ENCODE measurements at regions not wholly inside any gene's neighbourhood (a gene's known extent, or its start where the extent isn't known, plus 50 kb on each side); places are given as distances from the start of the nearest gene placed in this dataset.

GRCh38 chr1:112256411-112256810 lies 139.6 kb upstream of the CTTNBP2NL start:
- Histone ChIP-seq H3K27ac (ENCODE audit: low read depth in 2 of 2, low read length in 2 of 2) (no peak overlapping the region), H3K4me3 (ENCODE audit: low read length in 2 of 2) (no peak overlapping the region), H3K27me3 (ENCODE audit: control insufficient read depth in 2 of 2, insufficient read depth in 2 of 2, low read length in 2 of 2) (no peaks in the 10 kb centered on the region), H3K4me1 (ENCODE audit: control insufficient read depth in 2 of 2, insufficient read depth in 2 of 2, low read length in 2 of 2) (no peaks in the 10 kb centered on the region), H3K9me3 (ENCODE audit: control insufficient read depth in 2 of 2, low read length in 2 of 2) (no peaks in the 10 kb centered on the region), H3K9ac (ENCODE audit: low read depth in 1 of 2, low read length in 2 of 2) (no peak overlapping the region), H3K36me3 (ENCODE audit: control insufficient read depth in 2 of 2, insufficient read depth in 2 of 2, low read length in 2 of 2) (no peaks in the 10 kb centered on the region)

- Histone ChIP-seq H3K36me3 (ENCODE audit: control insufficient read depth in 2 of 2, insufficient read depth in 2 of 2, low read length in 2 of 2) (no peaks in the 10 kb centered on the region), H3K27me3 (ENCODE audit: control insufficient read depth in 2 of 2, insufficient read depth in 2 of 2, low read length in 2 of 2) (no peaks in the 10 kb centered on the region), H3K4me1 (ENCODE audit: control insufficient read depth in 2 of 2, insufficient read depth in 2 of 2, low read length in 2 of 2) (no peaks in the 10 kb centered on the region), H3K9ac (ENCODE audit: low read depth in 1 of 2, low read length in 2 of 2) (no peak overlapping the region), H3K4me3 (ENCODE audit: low read length in 2 of 2) (no peak overlapping the region), H3K9me3 (ENCODE audit: control insufficient read depth in 2 of 2, low read length in 2 of 2) (no peaks in the 10 kb centered on the region), H3K27ac (ENCODE audit: low read depth in 2 of 2, low read length in 2 of 2) (no peak overlapping the region)
These were observed 138.8 kb upstream of the CTTNBP2NL start for GRCh38 chr1:112257043-112257835.

GRCh38 chr1:112260699-112261098 lies 135.3 kb upstream of the CTTNBP2NL start:
- Histone ChIP-seq H3K9me3 (ENCODE audit: control insufficient read depth in 2 of 2, low read length in 2 of 2) (no peaks in the 10 kb centered on the region), H3K4me1 (ENCODE audit: control insufficient read depth in 2 of 2, insufficient read depth in 2 of 2, low read length in 2 of 2) (peaks cover 4 to 11% of the 10 kb centered on the region in 2 donors), H3K9ac (ENCODE audit: low read depth in 1 of 2, low read length in 2 of 2) (no peak overlapping the region), H3K36me3 (ENCODE audit: control insufficient read depth in 2 of 2, insufficient read depth in 2 of 2, low read length in 2 of 2) (no peaks in the 10 kb centered on the region), H3K27ac (ENCODE audit: low read depth in 2 of 2, low read length in 2 of 2) (no peak overlapping the region), H3K4me3 (ENCODE audit: low read length in 2 of 2) (no peak overlapping the region), H3K27me3 (ENCODE audit: control insufficient read depth in 2 of 2, insufficient read depth in 2 of 2, low read length in 2 of 2) (no peaks in the 10 kb centered on the region)

- Histone ChIP-seq H3K9ac (ENCODE audit: low read depth in 1 of 2, low read length in 2 of 2) (no peak overlapping the region), H3K27ac (ENCODE audit: low read depth in 2 of 2, low read length in 2 of 2) (no peak overlapping the region), H3K4me1 (ENCODE audit: control insufficient read depth in 2 of 2, insufficient read depth in 2 of 2, low read length in 2 of 2) (peaks cover 4 to 11% of the 10 kb centered on the region in 2 donors), H3K4me3 (ENCODE audit: low read length in 2 of 2) (no peak overlapping the region), H3K9me3 (ENCODE audit: control insufficient read depth in 2 of 2, low read length in 2 of 2) (no peaks in the 10 kb centered on the region), H3K36me3 (ENCODE audit: control insufficient read depth in 2 of 2, insufficient read depth in 2 of 2, low read length in 2 of 2) (no peaks in the 10 kb centered on the region), H3K27me3 (ENCODE audit: control insufficient read depth in 2 of 2, insufficient read depth in 2 of 2, low read length in 2 of 2) (no peaks in the 10 kb centered on the region)
These were observed 133.7 kb upstream of the CTTNBP2NL start for GRCh38 chr1:112262316-112262715.

- no peak overlapping the region for H3K9ac ChIP-seq (ENCODE audit: low read depth in 1 of 2, low read length in 2 of 2)
- H3K36me3 ChIP-seq (ENCODE audit: control insufficient read depth in 2 of 2, insufficient read depth in 2 of 2, low read length in 2 of 2) = no peaks in the 10 kb centered on the region
- no peaks in the 10 kb centered on the region for H3K27me3 ChIP-seq (ENCODE audit: control insufficient read depth in 2 of 2, insufficient read depth in 2 of 2, low read length in 2 of 2)
- H3K4me3 ChIP-seq (ENCODE audit: low read length in 2 of 2) = no peak overlapping the region
- H3K9me3 ChIP-seq (ENCODE audit: control insufficient read depth in 2 of 2, low read length in 2 of 2) = no peaks in the 10 kb centered on the region
- H3K27ac ChIP-seq (ENCODE audit: low read depth in 2 of 2, low read length in 2 of 2) = no peak overlapping the region
- H3K4me1 ChIP-seq (ENCODE audit: control insufficient read depth in 2 of 2, insufficient read depth in 2 of 2, low read length in 2 of 2) = peaks cover 4 to 11% of the 10 kb centered on the region in 2 donors
These were observed 133.0 kb upstream of the CTTNBP2NL start for GRCh38 chr1:112263042-112263441.

GRCh38 chr1:112263453-112263852 lies 132.6 kb upstream of the CTTNBP2NL start:
- Histone ChIP-seq H3K27me3 (ENCODE audit: control insufficient read depth in 2 of 2, insufficient read depth in 2 of 2, low read length in 2 of 2) (no peaks in the 10 kb centered on the region), H3K36me3 (ENCODE audit: control insufficient read depth in 2 of 2, insufficient read depth in 2 of 2, low read length in 2 of 2) (no peaks in the 10 kb centered on the region), H3K4me1 (ENCODE audit: control insufficient read depth in 2 of 2, insufficient read depth in 2 of 2, low read length in 2 of 2) (peaks cover 4 to 11% of the 10 kb centered on the region in 2 donors), H3K27ac (ENCODE audit: low read depth in 2 of 2, low read length in 2 of 2) (no peak overlapping the region), H3K9ac (ENCODE audit: low read depth in 1 of 2, low read length in 2 of 2) (no peak overlapping the region), H3K4me3 (ENCODE audit: low read length in 2 of 2) (no peak overlapping the region), H3K9me3 (ENCODE audit: control insufficient read depth in 2 of 2, low read length in 2 of 2) (no peaks in the 10 kb centered on the region)

GRCh38 chr1:112264010-112264409 lies 132.0 kb upstream of the CTTNBP2NL start:
- H3K9me3 ChIP-seq (ENCODE audit: control insufficient read depth in 2 of 2, low read length in 2 of 2) = no peaks in the 10 kb centered on the region
- no peaks in the 10 kb centered on the region for H3K27me3 ChIP-seq (ENCODE audit: control insufficient read depth in 2 of 2, insufficient read depth in 2 of 2, low read length in 2 of 2)
- no peak overlapping the region for H3K4me3 ChIP-seq (ENCODE audit: low read length in 2 of 2)
- H3K9ac ChIP-seq (ENCODE audit: low read depth in 1 of 2, low read length in 2 of 2) = no peak overlapping the region
- no peak overlapping the region for H3K27ac ChIP-seq (ENCODE audit: low read depth in 2 of 2, low read length in 2 of 2)
- H3K36me3 ChIP-seq (ENCODE audit: control insufficient read depth in 2 of 2, insufficient read depth in 2 of 2, low read length in 2 of 2) = no peaks in the 10 kb centered on the region
- H3K4me1 ChIP-seq (ENCODE audit: control insufficient read depth in 2 of 2, insufficient read depth in 2 of 2, low read length in 2 of 2) = peaks cover 4 to 11% of the 10 kb centered on the region in 2 donors

- H3K27ac ChIP-seq (ENCODE audit: low read depth in 2 of 2, low read length in 2 of 2) = peak overlapping the region; percentile 10 to 25
- H3K9me3 ChIP-seq (ENCODE audit: control insufficient read depth in 2 of 2, low read length in 2 of 2) = no peaks in the 10 kb centered on the region
- peaks cover 4 to 11% of the 10 kb centered on the region in 2 donors for H3K4me1 ChIP-seq (ENCODE audit: control insufficient read depth in 2 of 2, insufficient read depth in 2 of 2, low read length in 2 of 2)
- no peaks in the 10 kb centered on the region for H3K36me3 ChIP-seq (ENCODE audit: control insufficient read depth in 2 of 2, insufficient read depth in 2 of 2, low read length in 2 of 2)
- H3K27me3 ChIP-seq (ENCODE audit: control insufficient read depth in 2 of 2, insufficient read depth in 2 of 2, low read length in 2 of 2) = no peaks in the 10 kb centered on the region
- H3K9ac ChIP-seq (ENCODE audit: low read depth in 1 of 2, low read length in 2 of 2) = no peak overlapping the region
- H3K4me3 ChIP-seq (ENCODE audit: low read length in 2 of 2) = no peak overlapping the region
These were observed 131.5 kb upstream of the CTTNBP2NL start for GRCh38 chr1:112264553-112264952.

GRCh38 chr1:112265931-112266330 lies 130.1 kb upstream of the CTTNBP2NL start:
- Histone ChIP-seq H3K9me3 (ENCODE audit: control insufficient read depth in 2 of 2, low read length in 2 of 2) (no peaks in the 10 kb centered on the region), H3K9ac (ENCODE audit: low read depth in 1 of 2, low read length in 2 of 2) (no peak overlapping the region), H3K36me3 (ENCODE audit: control insufficient read depth in 2 of 2, insufficient read depth in 2 of 2, low read length in 2 of 2) (no peaks in the 10 kb centered on the region), H3K4me1 (ENCODE audit: control insufficient read depth in 2 of 2, insufficient read depth in 2 of 2, low read length in 2 of 2) (peaks cover 4 to 11% of the 10 kb centered on the region in 2 donors), H3K4me3 (ENCODE audit: low read length in 2 of 2) (no peak overlapping the region), H3K27ac (ENCODE audit: low read depth in 2 of 2, low read length in 2 of 2) (peak overlapping the region in 1 of 2 donors; percentile 25), H3K27me3 (ENCODE audit: control insufficient read depth in 2 of 2, insufficient read depth in 2 of 2, low read length in 2 of 2) (no peaks in the 10 kb centered on the region)

- H3K9me3 ChIP-seq (ENCODE audit: control insufficient read depth in 2 of 2, low read length in 2 of 2) = no peaks in the 10 kb centered on the region
- no peak overlapping the region for H3K27ac ChIP-seq (ENCODE audit: low read depth in 2 of 2, low read length in 2 of 2)
- H3K9ac ChIP-seq (ENCODE audit: low read depth in 1 of 2, low read length in 2 of 2) = no peak overlapping the region
- H3K36me3 ChIP-seq (ENCODE audit: control insufficient read depth in 2 of 2, insufficient read depth in 2 of 2, low read length in 2 of 2) = no peaks in the 10 kb centered on the region
- peaks cover 4 to 11% of the 10 kb centered on the region in 2 donors for H3K4me1 ChIP-seq (ENCODE audit: control insufficient read depth in 2 of 2, insufficient read depth in 2 of 2, low read length in 2 of 2)
- H3K27me3 ChIP-seq (ENCODE audit: control insufficient read depth in 2 of 2, insufficient read depth in 2 of 2, low read length in 2 of 2) = no peaks in the 10 kb centered on the region
- no peak overlapping the region for H3K4me3 ChIP-seq (ENCODE audit: low read length in 2 of 2)
These were observed 128.8 kb upstream of the CTTNBP2NL start for GRCh38 chr1:112267206-112267605.
